ENCODE measurements at regions not wholly inside any gene's neighbourhood (a gene's known extent, or its start where the extent isn't known, plus 50 kb on each side); places are given as distances from the start of the nearest gene placed in this dataset.

DNA sequence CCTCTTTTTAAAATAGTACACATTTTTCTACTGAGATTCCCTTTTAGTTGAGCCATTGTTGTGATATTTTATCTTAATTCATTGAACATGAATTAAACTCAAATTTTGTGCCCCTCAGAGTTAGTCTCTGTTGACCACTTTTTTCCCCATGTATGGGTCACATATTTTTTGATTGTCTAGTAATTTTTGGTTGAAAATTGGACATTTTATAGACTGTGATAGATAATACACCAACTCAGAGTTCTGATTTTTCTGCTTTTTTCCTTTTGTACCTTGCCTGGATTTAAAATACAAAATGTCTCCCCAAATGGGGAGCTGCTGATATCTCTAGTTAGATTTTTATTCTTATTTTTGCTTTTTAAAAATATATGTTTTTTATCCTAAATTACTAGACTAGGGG, 291.8 kb upstream of the CITED2 start:
- FAIRE-seq: no peak

DNA sequence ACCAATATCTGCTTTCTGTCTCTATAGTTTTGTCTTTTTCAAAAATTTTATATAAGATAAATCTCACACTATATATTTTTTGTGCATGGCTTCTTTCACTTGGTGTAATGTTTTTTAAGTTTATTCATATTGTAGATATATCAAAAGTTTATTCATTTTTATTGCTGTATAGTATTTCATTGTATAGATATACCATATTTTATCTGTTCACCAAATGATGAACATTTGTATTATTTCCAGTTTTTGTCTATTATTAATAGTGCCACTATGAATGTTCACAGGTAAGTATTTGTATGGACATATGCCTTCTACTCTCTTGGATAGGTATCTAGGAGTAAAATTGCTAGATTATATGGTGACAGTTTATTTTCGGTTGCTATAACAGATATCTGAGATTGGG, 289.5 kb upstream of the CITED2 start:
- peak; percentile 41 for FAIRE-seq

DNA sequence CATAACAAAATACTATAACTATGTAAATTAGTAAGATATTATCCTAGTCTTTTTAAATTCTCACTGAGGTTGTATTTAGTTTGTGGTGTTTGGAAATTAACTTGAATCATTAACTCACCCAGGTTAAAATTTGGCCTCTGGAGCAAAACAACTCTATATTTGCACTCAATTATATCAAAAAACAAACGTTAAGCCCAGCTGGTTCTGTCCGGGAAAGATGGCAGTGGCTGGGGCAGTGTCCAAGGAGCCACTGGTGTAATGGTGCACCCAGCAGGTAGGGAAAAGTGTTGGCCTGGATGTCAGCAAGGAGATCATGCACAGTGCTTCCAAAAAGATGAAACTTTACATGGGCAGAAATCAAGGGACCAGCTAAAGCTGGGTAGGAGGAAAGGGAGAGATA, 285.3 kb upstream of the CITED2 start:
- no peak for FAIRE-seq

DNA sequence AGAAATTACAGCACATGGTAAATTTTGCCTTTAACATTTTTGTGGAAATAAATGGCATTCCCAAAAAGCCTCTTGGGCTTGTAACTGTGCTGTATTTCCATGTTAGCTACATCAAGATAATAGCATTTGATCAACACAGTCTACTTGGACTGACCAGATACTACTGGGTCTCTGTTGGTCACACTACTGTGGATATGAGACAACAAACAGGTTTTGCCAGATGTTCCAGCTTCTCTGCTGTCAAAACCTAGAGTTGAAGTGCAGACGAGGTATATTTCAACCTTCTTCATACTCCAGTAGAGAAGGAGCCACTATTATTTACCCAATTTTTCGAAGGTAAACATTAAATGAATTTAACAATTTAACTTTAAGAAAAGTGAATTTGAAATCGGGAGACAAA, 284.7 kb upstream of the CITED2 start:
- no peak for FAIRE-seq

DNA sequence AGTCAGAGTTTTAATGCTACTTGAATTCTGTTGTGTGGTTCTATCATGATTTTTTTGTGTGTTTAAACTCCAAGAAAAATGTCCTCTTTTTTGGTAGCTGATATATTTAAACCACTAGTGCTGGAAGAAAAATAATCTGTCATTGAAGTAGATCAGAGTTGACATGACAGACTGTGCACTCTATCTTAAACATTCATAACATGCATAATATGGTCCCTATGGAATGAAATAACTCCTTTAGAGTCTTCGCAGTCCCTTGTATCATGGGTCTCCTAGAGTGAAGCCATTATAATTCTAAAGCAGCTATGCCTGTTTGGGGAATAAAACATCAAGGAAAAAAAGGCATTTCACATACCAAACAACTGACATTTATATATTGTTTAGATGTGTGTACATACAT, 282.7 kb upstream of the CITED2 start:
- no peak for FAIRE-seq

DNA sequence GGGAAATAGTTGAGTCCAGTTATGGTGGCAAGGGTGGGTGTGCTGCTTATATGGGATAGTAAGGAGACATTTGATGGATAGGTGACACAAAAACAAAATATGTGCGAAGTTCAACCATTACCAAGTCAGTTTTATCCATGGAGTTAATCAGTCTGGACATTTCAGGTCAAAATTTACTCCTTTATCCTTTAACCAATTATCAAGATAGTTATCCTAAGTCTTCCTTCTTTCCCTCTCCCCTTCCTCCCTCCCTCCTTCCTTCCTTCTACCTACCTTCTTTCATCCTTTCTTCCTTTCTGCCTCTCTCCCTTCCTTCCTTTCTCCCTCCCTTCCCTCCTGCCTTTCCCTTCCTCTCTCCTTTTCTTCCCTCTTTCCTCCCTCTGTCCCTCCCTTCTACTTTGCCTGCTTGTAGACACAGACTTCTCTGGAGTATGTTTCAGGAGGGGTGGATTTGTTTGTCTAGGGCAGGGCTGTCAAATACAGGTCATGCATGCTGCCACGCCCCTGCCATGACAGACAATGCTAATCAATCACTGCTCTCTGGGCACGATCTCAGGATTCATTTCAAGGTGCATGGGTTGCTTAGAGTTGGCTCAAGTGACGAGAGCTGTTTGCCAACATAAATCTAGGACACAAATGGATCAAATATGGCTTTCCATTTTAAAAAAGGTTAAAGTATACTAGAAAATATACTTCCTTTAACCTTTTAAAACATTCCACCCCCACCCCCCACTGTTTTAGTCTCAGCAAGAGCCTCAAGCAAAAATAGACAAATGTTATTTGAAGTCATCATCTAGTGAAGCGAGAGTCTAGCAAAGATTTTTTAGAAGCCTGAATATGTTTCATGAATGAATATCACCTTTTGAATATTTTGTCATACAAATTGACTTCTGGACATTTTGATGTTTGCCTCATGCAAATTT, 281.6 kb upstream of the CITED2 start:
- FAIRE-seq: no peak

DNA sequence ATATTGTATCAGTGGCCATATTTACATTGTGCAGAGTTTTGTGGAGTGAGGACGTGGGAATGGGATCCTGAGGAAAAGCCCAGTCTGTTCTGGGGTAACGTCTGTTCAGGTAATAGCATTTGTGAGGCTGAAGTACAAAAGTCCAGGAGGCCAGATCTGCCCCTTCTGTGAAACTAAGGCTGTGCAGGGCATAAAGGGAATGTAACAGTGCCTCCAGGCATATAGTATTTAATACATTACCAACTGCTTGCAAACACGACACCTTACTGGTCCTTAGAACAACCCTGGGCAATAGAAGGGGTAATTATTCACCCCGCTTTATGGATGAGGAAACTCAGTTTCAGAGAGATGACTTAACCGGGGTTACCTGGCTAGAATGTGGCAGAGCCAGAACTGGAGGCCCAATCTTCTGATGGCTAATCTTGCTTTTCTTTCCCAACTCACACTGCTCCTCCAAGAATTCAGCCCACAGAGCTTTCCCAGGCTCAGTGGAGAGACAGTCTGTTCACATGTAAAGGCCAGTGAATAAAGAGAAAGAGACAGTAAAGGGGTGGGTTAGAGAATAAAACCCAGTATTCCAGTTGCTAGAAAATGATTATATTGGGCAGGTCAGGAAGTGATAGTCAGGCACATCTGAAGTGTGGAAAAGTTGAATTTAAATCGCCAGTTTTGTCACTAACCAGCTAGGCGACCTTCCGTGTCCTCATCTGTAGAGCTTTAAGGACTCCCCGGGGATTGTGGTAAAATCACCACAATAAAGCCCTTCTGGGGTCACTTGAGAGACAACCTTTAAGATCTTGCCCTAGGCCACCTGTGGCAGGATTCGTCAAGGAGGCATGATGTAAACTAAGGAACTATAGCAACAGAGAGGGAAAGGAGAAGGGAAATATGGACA, 280.7 kb upstream of the CITED2 start:
- FAIRE-seq: no peak

DNA sequence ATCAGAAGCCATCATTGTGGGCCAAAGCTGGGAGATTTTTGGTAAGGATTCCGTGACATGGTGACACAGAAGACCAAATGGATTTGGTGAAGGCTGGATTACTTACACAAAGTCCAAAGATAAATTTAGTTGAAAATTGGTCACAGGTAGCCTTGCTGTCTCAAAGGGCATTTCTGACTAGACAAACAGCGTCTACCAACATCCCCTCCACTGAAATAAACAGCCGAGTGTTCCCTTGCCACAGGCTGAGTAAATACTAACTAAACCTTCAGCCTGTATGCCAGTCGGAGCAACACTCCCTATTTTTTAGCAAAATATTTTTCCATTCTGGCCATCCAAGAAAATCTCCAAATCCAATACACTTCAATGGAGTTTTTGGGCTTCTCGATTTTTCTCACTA, 279.9 kb upstream of the CITED2 start:
- no peak for FAIRE-seq

DNA sequence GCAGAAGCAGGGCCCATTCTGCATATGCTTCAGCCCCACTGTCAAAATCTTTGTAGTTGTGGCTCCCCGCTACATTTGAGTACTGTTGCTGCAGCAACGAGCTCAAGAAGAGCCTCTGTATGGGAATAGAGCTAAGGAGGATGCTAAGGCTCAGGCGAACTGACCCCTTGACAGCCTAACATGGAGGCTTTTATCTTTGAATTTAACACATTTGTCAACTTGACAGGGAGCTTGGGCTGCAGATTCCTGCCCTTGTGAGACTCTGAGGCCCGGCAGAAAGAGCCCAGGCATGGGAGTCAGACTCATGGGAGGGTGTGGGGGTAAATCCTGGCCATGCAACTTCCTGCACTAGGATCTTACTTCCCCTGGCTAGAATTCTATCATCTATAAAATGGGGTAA, 278.7 kb upstream of the CITED2 start:
- no peak for FAIRE-seq

DNA sequence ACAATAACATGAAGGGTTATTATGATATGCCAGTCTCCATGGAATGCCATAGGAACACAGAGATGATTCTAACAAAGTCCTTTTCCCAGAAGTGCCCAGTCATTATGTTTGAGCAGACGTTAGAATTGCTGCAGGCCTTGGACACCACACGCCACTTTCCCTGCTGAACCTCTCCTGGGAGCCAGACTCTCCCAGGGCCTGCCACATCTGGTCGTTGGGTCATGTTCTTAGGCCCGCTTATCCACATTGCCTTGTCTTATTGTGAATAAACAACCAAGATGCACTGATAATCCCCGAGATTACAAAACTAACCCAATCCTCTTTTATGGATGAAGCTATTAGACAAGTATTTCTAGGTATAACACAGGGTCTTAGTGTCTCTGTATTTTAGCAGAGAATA, 276.5 kb upstream of the CITED2 start:
- no peak for FAIRE-seq

DNA sequence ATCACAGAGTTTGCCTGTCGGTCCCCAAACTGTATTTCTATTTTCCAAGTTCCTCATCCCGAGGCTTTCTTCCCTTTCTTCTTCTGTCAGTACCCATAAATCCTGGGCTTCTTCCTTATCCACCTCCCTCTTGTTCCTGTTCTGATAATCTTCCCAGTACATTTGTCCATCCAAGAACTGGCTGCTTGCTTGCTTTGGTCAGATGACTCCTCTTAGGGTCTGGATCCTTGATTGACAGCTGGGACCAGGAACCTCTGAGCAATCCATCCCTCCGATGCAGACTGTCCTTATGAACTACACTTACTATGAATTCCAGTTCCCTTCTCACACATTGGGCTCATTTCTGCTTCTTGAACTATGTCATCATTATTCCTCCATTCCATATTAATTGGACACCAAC, 275.3 kb upstream of the CITED2 start:
- FAIRE-seq: no peak

DNA sequence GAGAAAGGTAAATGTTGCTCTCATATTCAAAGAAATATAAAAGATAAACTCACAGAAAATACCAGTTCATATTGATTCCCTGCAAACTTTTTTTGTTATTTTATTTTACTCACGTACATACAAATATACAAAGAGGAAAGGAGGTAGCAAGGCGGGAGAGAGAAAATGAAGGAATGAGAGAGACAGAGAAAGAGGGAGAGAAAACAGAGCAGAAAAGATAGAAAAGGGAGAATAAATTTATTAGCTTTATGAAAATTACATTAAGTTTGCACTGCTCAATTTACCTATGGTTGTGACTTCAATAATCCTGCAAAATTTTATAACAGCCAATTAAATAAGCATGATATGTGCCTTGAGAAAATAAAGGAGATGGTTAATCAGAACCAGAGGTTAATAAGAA, 274.7 kb upstream of the CITED2 start:
- no peak for FAIRE-seq

DNA sequence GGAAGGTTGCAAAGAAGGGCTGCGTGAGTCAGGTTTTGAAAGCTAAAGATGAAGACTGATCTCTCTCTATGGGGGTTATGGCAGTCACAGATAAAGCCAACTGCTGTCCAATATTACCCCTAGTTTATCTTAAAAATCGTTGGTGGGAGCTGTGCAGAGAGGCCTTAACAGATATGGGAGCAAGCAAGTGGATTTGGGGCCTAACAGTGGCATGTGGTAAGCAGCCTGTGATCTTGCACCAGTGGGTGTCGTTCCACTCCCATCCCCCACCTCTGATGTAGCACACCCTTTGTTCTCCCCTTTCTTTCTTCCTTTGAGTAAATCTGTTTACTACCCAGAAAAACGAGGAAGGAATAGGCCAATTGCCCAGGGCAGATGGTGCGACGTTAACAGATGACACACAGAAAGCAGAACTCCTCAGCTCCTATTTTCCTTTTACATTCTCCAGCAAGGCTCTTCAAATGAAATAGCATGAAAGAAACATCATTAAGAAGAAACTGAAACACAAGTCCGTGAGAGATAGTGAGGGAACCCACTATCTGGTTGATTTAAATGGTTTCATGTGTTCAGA, 274.1 kb upstream of the CITED2 start:
- no peak for FAIRE-seq

DNA sequence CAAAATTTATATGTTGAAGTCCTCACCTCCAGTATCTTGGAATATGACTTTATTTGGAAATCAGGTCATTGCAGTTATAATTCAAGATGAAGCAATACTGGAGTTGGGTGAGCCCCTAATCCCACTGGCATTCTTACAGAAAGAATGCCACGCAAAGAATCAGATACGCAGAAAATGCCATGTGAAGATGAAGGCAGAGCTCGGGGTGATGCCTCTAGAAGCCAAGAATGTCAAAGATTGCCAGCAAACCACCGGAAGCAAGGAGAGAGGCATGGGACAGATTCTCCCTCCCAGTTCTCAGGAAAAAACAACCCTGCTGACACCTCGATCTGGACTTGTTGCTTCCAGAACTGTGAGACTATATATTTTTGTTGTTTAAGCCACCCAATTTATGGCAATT, 273.4 kb upstream of the CITED2 start:
- no peak for FAIRE-seq

DNA sequence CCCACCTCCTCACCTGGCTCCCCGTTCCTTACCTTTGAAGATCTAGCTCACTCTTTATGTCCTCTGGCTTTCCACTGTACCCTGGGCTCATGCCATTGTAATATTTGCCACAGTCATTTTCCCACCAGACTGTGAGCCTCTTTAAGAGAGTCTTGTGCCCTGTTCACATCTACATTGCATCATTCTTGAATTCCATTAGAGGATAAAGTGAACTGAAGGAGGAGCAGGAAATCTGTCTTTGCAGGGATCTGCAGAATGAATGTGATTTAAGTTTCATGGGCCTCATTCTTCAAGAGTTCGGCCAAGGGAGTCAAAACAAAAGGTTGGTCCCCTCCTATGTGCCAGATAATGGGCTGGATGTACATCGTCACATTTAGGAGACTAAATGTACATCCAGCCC, 272.6 kb upstream of the CITED2 start:
- no peak for FAIRE-seq

DNA sequence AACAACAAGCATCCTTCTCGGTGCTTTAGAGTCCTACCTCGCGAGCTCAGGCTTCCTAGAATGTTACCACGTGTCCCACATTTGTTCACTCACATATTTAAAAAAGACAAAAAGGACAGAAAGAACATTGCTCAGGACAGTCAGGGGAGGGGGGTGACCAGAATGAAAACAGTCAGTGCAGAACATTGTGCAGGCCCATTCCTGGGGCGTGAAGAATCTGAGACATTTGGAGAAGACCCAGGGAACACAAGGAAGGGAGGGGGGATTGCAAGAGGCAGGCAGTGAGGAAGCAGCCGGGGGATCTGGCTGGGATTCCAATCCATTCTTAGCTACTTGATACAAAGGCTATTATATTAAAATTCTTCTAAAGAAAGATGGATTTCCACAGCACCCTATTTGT, 270.4 kb upstream of the CITED2 start:
- FAIRE-seq: no peak

DNA sequence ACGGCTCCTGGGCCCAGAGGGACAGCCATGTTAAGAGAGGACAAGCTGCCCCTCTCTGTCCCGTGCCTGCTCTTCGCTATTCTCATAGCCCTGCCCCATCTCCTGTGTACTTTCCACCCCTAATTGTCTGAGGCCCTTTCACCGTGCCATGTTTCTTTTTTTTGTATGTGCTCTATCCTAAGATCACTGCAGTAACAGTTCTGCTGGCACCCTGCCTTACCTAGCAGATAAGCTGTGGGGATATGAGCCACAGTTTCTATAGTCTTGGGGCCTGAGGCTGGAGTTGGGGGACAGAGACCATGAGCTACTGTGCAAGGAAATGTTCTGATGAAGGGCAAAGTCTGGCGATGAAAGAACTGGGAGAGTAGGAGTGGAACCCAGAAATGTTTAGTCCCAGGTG, 269.5 kb upstream of the CITED2 start:
- FAIRE-seq: no peak

DNA sequence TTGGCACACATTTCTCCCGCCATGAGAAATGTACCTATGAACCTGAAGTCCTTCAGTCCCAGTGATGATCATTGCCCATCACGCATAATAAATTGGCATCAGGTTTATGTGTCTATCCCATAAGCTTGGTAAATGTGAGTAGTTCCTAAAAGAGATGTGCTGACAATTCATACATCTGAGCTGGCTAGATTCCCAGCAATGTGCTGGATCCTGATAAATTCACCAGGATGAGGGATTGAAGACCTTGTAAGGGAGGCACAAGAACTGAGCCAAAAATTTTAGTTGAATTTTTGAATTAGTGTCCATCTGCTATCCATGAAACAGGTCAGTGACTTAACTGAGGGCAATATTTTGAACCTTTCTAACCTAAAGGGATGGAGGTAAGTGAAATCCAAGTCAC, 267.9 kb upstream of the CITED2 start:
- no peak for FAIRE-seq

DNA sequence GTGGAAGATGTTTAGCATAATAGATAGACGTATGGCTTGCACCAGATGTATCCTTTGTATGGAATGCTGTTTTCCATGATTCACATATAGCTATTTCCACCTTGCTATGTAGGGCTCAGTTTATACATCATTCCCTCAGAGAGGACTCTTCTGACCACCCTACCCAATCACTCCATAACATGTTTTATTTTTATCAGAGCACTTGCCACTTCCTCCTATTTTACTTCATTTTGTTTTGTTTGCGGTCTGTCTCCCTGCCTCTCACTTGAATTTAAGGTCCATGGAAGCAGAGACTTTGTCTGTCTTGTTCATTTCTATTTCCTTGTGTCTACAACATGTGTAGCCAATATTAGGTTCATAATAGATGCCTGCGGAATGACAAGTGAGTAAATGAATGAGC, 266.9 kb upstream of the CITED2 start:
- no peak for FAIRE-seq

DNA sequence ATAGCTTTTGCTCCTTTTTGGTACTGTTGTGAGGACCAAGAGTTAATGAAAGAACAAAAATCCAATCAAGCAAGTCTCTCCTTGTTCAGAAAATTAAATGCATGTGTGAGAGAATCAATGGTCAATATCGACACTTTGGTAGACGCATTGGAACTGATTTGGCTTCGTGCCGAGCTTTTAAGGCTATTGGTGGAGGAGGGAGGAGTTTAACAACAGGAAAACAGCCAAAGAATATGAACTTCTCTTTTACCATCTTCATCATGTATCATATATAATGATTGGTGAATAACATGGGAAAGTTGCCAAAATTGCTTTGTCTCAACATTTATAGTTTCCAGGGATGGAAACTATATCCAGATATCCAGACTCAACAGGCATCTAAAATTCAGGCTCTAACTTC, 266.5 kb upstream of the CITED2 start:
- FAIRE-seq: no peak

DNA sequence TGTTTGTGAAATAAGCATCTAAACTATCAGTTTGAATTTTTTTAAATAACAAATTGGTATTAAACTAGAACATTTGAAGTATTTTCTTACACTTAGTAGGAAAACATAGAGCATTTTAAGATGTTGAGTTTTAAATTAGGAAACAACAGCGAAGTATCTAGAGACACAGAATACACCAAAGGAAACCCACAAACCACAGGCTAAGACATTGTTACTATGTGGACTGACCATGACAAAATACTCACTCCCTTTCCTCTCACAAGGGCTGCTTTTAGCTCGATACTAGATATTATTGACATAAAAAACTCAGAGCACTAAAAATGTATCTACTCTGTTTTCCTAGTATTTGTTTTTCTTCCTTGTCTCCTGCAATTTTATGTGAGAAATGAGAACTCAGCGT, 266.0 kb upstream of the CITED2 start:
- no peak for FAIRE-seq

DNA sequence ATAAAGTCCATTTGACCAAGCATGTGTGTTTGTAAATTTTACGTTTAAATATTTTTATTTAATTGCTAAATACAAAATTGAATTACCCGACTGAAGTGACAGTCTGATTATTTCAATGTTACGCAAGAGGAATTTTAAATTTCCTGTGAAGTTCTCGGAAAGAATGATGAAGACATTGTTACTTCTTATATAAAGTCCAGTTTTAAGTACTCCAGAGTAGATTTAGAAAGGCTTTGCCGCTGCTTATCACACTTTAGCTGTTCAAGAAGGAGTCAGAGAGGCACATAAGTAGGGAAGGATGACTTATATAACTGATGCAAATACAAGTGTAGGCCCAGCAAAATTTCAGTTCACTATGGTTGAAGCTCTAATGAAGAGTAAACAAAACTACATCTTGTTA, 265.1 kb upstream of the CITED2 start:
- no peak for FAIRE-seq

DNA sequence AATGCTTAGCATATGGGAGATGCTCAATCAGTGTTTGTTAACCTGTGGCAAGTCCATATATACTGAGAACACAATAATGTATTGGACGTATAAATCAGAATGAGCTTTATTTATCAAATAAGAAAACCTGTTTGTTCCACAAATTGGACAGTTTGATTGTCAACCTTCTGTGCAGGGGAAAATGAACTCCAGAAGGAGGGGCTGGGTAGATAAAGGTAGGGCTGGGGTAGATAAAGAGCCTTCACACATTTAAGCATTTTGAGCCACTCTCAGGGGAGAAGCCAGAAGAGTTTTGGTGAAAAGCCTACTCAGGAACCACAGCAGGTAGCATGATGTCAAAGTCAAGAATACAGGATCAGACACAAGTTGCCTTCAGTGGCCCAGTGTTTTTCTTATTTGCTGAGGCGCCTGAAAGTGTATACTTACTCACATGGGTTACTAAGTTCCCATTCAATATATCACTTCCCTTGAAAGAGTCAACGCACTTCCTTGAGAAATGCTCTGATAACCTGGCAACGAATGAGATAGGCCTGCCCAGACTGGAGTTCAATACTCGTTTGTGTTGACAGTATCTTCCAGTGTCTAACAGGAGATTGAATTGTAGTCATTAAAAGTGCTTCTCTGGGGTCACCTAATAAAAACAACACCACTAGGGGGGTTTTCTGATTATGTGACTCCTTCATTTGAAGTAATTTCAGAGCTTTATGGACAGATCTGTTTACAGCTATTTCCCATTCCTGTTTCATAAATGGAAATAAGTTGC, 263.9 kb upstream of the CITED2 start:
- no peak for FAIRE-seq
